HG03095 (cell line): ENCODE measurements at regions not wholly inside any gene's neighbourhood (a gene's known extent, or its start where the extent isn't known, plus 50 kb on each side); places are given as distances from the start of the nearest gene placed in this dataset.

Experiments used
- ATAC-seq: cut with Tn5 transposase; IDR thresholded peaks from one replicate; pipeline ENCODE4 v1.9.1; 2021; ENCODE audit warnings: moderate library complexity; ENCODE audit not compliant: unreplicated experiment

DNA sequence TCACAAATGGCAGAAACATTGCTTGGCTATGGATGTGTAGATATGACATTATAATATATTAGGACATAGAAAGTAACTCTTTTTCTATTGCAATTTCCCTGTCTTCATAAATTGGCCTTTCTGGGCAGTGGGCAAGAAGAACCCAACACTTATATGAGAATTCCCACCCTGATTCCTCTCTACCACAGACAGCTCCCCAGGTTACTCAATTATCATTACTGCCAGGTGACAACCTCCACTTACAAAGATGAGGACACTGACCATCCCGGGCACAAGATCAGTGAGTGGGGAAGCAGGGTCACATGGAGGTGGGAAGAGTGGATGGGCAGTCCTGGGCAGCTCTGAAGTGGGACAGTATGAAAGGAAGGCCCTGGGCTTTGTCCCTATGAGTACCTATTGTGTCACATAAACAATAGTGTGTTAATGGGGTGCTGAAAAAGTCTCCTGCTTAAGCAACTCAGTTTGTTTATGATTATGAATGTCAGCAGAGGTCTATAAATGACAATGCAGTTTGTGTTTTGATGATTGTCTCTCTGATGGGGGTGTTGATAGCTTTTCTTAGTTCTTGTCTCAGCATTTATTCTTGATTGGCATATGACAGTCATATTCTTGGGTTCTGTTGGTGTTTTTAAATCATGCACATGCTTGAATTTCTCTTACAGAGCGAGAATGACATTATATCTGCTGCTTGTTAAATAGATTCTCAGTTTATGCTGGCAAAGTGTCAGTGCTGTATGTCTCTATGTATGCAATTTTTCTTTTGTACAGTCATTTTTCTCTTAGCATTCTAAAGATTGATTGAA is 99.9 kb downstream of the SLIT2 start:
- no peak for ATAC-seq

GRCh38 chr4:20352163-20352431 is 100.4 kb downstream of the SLIT2 start:
- no peak for ATAC-seq

DNA sequence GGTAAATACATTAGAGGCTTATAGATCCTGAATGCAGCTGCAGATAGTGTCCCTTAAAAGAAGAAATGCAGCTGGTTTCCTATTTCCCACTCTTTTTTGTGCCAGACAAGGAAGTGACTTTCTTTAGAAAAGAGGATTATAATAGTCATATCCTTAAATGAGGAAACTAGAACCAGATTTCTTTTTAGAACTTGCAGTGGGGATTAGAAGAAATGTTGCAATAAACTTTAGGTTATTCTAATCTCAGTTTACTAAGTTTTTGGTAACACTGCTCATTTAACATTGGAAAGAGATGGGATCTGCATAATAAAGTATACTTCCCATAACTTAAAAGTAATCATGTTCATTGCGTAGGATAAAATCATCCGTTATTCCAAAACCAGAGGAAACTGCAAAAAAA is 101.9 kb downstream of the SLIT2 start:
- no peak for ATAC-seq

DNA sequence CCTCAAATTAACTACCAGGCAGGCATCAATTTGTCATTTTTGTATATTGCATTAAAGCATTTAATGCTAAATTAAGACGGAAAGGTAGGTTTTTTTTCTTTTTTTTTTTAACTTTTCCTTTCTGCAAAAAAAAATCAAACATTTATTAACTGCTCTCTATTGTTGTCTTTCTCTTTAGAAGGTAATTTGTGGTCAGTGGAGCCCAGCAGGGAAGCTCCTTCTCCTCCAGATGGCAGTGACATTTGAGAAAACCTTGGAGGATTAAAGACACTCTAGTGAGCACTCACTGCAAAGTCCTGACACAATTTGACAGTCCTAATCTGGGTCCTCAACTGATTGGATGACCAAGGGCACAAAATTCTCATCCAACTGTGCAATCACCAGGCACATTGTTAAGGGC is 102.4 kb downstream of the SLIT2 start:
- no peak for ATAC-seq

- ATAC-seq = no peak
Observed at GRCh38 chr4:20356565-20356964, 104.9 kb downstream of the SLIT2 start.

- ATAC-seq = no peak
Observed at GRCh38 chr4:20358110-20358509, 106.4 kb downstream of the SLIT2 start.

DNA sequence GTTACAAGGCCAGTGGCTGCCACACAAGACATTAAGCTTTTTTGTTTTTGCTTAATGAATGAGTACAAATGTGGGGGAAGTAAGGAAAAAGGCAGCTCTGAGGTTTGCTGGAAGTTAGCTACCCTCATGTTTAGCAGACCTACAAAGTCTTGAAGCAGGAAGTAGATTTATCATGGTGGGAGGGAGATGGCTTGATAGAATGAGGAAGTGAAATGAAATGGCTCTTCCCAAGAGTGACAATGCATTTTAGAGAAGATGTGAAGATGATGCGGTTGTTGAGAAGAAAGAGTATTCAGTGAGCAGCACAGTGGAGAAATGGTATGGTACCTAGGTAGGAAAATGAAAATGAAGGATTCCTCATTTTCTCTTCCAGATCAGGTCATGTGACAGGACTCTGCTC is 108.0 kb downstream of the SLIT2 start:
- peak; percentile 76 for ATAC-seq

DNA sequence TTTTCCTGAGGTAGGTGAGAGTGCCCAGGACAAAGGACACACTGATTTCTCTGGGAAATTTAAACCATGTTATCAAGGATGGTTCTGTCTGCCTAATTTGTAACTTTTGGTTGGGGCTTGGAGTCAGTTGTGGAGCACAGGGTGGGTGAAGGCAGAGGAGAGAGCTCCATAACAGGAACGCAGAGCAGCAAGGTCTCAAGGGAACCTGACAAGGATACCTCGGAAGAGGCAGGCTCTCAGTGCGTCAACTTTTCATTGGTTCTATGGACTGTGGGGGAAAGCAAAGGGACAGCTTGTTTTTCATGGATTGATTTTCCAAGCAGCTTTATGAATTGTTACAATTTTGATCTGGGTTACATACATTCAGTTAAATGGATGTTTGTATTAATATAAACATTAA is 110.4 kb downstream of the SLIT2 start:
- no peak for ATAC-seq

- ATAC-seq = no peak
Observed at GRCh38 chr4:20364969-20365368, 113.3 kb downstream of the SLIT2 start.

GRCh38 chr4:20367446-20367845 is 115.7 kb downstream of the SLIT2 start:
- no peak for ATAC-seq

- ATAC-seq = no peak
Observed at GRCh38 chr4:20368926-20369325, 117.2 kb downstream of the SLIT2 start.

DNA sequence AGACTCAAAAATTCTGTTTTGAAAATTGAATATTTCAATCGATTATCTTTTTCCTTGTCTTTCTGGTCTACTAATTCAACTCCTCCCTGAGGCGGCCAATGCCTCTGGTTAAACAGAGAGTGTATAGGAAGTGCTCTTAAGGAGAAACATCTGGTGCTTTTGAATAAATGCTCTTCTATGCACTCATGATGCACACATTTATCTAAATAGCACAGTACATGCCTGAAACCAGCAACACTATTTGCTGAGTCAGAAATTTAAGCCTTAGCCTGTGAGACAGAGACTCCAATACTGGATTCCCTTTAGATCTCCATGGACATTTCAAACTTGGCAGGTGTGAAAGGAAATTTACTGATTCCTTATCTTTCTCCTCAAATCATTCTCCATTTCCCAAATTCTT is 118.6 kb downstream of the SLIT2 start:
- ATAC-seq = no peak

GRCh38 chr4:20376070-20376469 is 124.4 kb downstream of the SLIT2 start:
- peak; percentile 57 for ATAC-seq

GRCh38 chr4:20378181-20378580 is 126.5 kb downstream of the SLIT2 start:
- no peak for ATAC-seq

DNA sequence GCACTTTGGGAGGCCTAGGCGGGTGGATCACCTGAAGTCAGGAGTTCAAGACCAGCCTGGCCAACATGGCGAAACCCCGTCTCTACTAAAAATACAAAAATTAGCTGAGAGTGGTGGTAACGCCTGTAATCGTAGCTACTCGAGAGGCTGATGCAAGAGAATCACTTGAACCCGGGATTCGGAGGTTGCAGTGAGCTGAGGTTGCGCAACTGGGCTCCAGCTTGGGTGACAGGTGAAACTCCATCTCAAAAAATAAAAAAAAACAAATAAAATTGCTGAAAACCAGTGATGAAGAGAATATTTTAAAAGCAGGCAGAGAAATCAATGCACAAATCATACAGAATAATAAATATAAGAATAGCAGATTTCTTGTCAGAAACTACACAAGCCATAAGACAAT is 129.3 kb downstream of the SLIT2 start:
- no peak for ATAC-seq

- no peak for ATAC-seq
Observed at GRCh38 chr4:20383283-20383682, 131.6 kb downstream of the SLIT2 start.

DNA sequence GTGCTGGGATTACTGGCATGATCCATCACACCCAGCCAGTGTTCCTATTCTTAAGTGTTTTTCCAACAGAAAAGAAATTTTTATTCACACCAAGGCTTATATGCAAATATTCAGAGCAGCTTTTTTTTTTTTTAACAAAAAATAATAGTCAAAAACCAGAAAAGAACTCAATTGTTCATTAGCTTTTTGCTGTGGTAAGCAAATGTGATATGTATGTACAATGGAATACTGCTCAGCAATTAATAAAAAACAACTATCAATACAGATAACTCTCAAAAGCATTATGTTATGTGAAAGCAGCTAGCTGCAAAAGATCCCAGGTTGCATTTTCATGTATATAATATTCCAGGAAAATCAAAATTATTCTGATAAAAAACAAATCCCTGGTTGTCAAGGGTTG is 132.3 kb downstream of the SLIT2 start:
- no peak for ATAC-seq

- ATAC-seq = no peak
Observed at GRCh38 chr4:20384456-20384855, 132.8 kb downstream of the SLIT2 start.

DNA sequence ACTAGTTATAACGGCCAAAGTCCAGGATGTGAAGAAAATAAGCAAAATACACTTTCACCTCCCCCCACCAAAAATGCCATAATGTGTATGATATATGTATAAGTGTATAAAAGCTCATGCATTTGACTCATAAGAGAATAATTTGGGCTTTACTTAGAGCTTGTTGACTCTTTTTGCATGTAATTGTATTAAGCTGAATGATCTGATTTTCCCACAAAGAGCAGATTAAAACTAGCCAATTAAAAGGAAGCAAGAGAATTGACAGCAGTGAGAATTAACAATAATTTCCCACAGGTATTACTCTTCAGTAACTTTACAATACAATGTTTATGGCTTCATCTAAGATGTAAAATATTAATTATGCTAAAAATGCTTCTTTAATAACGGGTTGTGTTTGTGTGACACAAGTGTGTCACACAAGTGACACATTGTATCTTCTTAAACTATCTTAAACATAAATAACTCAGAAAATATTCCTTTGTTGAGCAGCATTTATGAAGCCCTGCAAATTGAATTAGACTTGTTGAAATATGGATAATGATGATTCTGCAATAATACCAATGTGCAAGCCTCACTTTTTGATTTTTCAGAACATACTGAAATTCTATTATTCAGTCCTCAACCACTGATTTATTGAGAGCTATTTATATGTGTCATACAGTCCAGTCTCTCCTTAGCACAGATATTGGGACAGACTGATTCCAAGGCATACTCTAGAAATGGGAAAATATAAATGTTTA is 134.5 kb downstream of the SLIT2 start:
- no peak for ATAC-seq

- ATAC-seq = no peak
Observed at GRCh38 chr4:20386906-20387305, 135.2 kb downstream of the SLIT2 start.

- no peak for ATAC-seq
Observed at GRCh38 chr4:20391198-20391597, 139.5 kb downstream of the SLIT2 start.

GRCh38 chr4:20391912-20392311 is 140.2 kb downstream of the SLIT2 start:
- ATAC-seq = no peak
